GM10266 (cell line): ENCODE measurements at regions not wholly inside any gene's neighbourhood (a gene's known extent, or its start where the extent isn't known, plus 50 kb on each side); places are given as distances from the start of the nearest gene placed in this dataset.
"Not testable (repeated sequence)": the region's sequence is repeated elsewhere in the genome, so short reads cannot be mapped to it uniquely, and the experiment has no call there.

Source experiments
- DNase-seq: peaks from one replicate; pipeline ENCODE4 v3.0.0; 2012; ENCODE audit errors: extremely low spot score
- TF ChIP-seq, protein P1 (sequence below): IDR thresholded peaks from 2 replicates; pipeline ENCODE4 v1.5.1; 2012; ENCODE audit warnings: mild to moderate bottlenecking, low read depth; ENCODE audit not compliant: control insufficient read depth, insufficient read depth; ENCODE audit errors: missing control alignments

DNA sequence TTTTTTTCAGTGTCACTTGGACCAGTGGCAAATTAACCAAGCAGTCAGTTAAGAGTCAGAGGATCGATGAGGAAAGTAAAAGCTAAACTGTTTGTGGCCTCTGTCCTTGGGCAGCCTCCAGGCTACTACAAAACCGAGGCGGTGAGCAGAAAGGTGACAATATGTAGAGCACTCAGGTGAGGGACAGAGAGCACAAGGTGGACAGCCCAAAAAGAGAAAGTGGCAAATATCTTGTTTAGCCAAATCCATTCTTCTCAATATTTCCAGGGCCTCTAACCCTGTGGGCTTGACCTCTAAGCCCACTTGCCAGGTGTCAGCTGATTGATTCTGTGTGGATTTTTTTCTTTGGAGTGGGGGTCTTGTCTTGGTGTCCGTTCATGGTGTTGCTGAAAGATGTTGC, 4202.2 kb upstream of the OR11H1 start:
- TF ChIP-seq, protein P1, sequence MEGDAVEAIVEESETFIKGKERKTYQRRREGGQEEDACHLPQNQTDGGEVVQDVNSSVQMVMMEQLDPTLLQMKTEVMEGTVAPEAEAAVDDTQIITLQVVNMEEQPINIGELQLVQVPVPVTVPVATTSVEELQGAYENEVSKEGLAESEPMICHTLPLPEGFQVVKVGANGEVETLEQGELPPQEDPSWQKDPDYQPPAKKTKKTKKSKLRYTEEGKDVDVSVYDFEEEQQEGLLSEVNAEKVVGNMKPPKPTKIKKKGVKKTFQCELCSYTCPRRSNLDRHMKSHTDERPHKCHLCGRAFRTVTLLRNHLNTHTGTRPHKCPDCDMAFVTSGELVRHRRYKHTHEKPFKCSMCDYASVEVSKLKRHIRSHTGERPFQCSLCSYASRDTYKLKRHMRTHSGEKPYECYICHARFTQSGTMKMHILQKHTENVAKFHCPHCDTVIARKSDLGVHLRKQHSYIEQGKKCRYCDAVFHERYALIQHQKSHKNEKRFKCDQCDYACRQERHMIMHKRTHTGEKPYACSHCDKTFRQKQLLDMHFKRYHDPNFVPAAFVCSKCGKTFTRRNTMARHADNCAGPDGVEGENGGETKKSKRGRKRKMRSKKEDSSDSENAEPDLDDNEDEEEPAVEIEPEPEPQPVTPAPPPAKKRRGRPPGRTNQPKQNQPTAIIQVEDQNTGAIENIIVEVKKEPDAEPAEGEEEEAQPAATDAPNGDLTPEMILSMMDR: no peak
- no peak for DNase-seq

DNA sequence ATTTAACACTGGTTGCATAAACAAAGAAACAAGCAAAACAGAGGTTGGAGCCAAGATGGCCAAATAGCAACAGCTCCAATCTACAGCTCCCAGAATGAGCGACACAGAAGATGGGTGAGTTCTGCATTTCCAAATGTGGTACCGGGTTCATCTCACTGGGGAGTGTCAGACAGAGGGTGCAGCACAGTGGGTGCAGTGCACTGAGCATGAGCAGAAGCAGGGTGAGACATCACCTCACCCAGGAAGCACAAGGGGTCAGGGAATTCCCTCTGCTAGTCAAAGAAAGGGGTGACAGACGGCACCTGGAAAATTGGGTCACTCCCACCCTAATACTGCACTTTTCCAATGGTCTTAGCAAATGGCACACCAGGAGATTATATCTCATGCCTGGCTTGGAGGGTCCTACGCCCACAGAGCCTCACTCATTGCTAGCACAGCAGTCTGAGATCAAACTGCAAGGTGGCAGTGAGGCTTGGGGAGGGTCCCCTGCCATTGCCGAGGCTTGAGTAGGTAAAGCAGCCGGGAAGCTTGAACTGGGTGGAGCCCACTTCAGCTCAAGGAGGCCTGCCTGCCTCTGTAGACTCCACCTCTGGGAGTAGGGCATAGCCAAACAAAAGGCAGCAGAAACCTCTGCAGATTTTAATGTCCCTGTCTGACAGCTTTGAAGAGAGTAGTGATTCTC, 4186.5 kb upstream of the OR11H1 start:
- not testable (repeated sequence) for DNase-seq

DNA sequence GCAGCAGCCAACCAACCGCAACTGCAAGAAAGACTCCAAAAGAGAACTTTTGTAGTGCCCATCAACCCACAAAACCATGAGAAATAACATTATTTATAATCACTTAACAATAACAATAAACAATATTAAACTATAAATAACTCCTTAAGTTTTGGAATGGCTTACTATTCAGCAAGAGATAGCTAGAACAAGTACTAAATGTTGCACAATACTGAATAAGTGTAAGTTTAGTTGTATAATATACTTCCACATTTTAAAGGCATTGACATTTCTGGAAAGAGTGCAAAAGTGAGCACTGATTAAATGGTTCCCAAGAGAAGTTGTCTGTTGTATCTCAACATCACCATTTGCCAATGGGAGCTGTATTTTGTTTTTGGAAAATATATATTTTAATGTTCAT, 4176.8 kb upstream of the OR11H1 start:
- DNase-seq: not testable (repeated sequence)

DNA sequence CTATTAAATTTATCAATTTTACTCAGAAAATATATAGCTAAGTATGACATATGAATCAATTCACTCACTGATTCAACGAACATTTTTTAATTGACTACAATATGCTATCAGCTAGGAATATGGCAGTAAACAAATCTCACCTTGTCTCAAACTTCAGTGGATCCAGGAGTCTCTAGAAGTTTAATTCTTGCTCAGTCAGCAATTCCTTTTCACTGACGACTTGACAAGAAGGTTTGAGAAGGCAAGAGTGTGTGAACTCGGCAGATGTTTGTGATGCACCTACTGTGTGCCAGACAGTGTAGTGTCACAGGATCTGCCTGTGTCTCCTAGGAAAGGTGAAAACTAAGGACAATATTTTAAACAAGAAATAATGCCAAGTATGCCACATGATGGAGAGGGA, 4175.7 kb upstream of the OR11H1 start:
- not testable (repeated sequence) for DNase-seq

DNA sequence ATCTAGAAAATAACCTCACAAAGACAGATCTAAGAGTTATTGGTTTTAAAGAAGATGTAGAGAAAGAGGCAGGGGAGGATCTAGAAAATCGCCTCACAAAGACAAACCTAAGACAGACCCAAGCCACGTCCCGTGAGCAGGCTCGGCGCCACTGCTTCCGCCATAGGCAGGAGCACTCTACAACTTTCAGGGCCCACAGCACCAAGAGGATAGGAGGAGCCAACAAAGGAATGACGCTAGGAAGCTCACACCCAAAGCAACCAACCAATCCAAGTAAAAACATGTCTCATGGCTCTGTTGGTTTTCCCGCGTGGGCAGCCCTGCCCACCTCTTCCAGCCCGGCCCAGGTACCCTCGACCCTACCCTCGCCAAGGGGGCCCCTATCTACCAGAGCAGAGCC, 4167.4 kb upstream of the OR11H1 start:
- no peak for DNase-seq
- TF ChIP-seq, protein P1: no peak

DNA sequence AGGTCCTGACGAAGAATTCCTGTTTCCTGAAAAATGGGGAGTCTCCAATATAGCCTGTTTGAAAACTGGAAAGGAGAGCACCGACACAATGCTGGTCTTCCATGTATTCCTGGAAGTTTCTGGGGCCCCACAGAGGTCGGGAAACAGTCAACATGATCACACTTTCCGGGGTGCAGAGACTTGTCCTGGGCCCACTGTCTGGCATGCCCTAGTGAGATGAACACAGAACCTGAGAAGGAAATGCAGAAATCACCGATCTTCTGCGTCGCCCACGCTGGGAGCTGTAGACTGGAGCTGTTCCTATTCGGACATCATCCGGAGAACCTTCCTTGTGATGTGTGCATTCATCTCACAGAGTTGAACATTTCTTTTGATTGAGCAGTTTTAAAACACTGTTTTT, 4166.5 kb upstream of the OR11H1 start:
- not testable (repeated sequence) for DNase-seq

DNA sequence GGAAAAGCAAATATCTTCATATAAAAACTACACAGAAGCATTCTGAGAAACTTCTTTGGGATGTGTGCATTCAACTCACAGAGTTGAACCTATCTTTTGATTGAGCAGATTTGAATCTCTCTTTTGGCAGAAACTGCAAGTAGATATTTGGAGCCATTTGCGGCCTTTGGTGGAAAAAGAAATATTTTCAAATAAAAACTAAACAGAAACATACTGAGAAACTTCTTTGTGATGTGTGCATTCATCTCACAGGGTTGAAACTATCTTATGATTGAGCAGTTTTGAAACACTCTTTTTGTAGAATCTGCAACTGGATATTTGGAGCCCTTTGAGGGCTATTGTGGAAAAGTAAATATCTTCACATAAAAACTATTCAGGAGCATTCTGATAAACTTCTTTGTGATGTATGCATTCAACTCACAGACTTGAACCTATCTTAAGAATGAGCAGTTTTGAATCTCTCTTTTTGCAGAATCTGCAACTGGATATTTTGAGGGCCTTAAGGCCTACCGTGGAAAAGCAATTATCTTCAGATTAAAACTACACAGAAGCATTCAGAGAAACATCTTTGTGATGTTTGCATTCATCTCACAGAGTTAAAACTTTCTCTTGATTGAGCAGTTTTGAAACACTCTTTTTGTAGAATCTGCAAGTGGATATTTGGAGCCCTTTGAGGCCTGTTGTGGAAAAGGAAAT, 4158.2 kb upstream of the OR11H1 start:
- not testable (repeated sequence) for DNase-seq

DNA sequence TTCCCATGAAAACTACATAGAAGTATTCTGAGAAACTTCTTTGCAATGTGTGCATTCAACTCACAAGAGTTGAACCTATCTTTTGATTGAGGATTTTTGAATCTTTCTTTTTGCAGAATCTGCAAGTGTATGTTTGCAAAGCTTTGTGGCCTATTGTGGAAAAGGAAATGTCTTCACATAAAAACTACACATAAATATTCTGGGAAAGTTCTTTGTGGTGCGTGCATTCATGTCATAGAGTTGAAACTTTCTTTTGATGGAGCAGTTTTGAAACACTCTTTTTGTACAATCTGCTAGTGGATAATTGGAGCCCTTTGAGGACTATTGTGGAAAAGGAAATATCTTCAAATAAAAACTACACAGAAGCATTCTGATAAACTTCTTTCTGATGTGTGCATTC, 4157.7 kb upstream of the OR11H1 start:
- not testable (repeated sequence) for DNase-seq
